HG03432 (cell line): ENCODE measurements at regions not wholly inside any gene's neighbourhood (a gene's known extent, or its start where the extent isn't known, plus 50 kb on each side); places are given as distances from the start of the nearest gene placed in this dataset.
"Not testable (repeated sequence)": the region's sequence is repeated elsewhere in the genome, so short reads cannot be mapped to it uniquely, and the experiment has no call there.

Experiments used
- ATAC-seq: cut with Tn5 transposase; IDR thresholded peaks from one replicate; pipeline ENCODE4 v1.9.1; 2021; ENCODE audit warnings: mild to moderate bottlenecking, moderate library complexity; ENCODE audit not compliant: unreplicated experiment

- no peak for ATAC-seq
These were observed 380.5 kb upstream of the HNRNPA3 start for GRCh38 chr2:176832086-176832485.

GRCh38 chr2:176833671-176834070 lies 378.9 kb upstream of the HNRNPA3 start:
- ATAC-seq = no peak

GRCh38 chr2:176834226-176834625 lies 378.4 kb upstream of the HNRNPA3 start:
- ATAC-seq = no peak

GRCh38 chr2:176843208-176843607 lies 369.4 kb upstream of the HNRNPA3 start:
- ATAC-seq = no peak

GRCh38 chr2:176844461-176844860 lies 368.1 kb upstream of the HNRNPA3 start:
- no peak for ATAC-seq

DNA sequence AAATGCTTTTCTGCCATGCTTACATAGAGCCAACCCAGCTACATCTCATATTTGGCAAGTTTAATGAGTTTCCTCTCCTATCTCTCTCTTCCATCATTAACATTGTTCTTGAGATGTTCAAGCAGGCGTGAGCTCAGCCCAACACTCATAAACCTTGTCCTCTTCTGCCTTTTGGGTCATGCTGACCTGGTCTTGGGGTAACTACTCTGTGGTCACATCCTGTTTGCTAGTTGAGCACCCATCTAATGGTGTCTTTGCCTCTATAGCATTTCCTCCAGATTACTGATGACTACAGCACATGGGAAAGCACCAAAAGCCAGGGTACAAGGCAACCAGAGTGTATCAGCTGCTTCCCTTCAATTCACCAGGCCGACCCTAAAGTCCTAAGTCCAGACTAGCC lies 366.9 kb upstream of the HNRNPA3 start:
- ATAC-seq = no peak

DNA sequence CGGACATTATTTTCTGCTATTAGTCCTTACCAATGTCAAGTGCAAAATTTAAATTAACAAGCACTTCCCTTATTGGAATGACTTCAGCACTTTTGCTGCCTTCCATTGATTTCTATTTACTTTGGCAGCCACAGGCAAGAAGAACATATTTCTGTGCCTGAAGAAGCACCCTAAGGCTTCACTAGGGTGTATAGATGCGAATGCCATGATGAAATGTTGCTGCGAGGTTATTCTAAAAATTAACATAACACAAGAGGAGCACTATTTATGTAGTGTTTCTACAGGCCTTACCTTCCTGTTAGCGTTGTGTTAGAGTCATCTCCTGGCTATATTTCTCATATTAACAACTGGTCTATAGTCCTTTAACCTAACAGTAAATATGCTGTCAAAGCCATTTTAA lies 365.0 kb upstream of the HNRNPA3 start:
- ATAC-seq = no peak

GRCh38 chr2:176848844-176849243 lies 363.8 kb upstream of the HNRNPA3 start:
- no peak for ATAC-seq

DNA sequence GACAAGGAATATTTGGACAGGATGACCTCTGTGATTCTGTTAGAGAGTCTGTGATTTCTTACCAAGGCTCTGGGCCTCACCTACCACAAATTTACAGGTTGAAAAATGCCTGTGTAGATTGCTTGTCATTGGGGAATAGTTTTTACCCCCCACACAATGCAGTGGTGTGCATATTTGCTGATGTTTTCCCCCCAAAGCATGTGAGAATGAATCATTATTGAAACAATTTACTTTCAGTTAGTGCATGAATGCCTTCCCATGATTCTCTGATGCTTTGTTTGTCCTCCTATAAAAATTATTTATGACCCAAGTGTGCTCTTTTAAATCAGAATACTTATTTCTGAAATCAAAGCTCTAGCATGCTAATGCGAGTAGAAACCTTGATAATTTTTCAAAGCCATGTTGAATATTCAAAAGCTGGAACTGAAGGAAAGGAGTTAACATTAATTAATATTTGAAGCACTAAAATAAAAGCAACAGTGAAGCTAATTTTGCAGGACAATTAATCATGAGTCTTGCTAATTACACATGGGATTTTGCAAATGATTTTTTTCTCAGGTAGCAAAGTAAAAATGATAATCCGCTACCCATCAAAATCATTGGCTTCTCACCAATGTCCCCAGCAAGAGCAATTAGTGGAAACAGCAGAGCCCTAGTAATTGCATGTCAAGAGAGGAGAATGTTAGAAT lies 361.2 kb upstream of the HNRNPA3 start:
- no peak for ATAC-seq

DNA sequence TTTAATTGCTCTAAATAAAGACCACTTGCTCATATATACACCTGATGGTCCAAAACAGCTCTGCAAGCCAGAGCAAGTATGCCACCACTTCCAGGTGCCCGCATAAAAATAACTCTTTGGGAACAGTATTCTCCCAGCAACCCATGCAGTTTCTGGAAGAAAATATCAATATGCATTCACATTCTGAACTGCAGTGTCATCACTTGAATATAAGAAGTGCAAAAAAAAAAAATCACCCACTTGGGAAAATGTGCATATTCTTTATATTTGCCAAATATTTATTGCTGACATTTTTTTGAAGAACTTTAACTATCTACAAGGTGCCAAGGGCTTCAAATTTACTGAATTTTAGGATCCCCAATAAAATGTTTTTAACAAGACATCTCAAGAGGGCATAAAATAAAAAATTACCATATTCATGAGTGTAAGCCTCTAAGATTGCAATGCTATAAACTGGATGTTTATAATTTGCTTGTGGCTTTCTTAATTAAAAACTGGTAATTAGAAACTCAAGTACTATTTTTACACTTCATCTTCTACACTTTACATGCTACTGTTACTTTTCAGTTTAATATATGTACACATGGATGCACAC lies 360.6 kb upstream of the HNRNPA3 start:
- ATAC-seq = no peak

- no peak for ATAC-seq
These were observed 359.9 kb upstream of the HNRNPA3 start for GRCh38 chr2:176852667-176853066.

GRCh38 chr2:176854062-176854461 lies 358.5 kb upstream of the HNRNPA3 start:
- no peak for ATAC-seq

DNA sequence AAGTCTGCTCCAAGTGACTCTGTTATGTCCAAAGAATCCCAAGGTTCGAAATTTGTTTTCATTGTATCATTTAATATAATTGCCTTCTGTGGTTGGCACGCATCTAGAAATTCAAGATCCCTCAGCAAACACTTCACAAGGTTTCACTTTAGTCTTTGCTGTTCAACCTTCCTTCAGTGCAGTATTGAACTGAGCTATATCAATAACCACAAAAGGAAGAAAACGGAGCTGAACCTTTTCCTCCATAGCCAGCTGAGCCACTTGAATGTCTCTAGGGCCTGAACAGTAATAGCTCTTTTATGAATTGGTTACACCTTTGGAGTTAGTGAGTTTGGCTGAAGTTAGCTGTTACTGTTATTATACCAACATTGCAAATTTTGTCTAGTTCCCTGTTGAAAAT lies 357.7 kb upstream of the HNRNPA3 start:
- no peak for ATAC-seq

DNA sequence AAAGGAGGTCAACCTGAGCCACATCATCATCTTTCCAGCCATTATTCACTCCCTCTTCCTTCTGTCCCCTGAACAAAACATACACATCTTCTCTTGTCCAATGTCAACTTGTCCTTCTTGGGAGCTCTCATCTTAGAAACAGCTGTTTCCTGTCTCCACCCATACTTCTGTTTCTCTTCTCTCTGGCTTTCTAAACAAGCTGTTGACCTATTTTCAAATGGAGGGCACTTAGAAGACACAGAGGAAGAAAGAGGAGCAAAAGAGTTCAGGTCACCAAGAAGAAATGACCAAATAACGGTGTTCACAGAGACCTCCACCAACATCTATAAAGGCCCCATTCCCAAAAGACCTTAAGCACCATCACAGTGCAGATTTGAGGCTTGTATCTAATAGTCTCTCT lies 355.9 kb upstream of the HNRNPA3 start:
- ATAC-seq = no peak

- ATAC-seq = no peak
These were observed 347.3 kb upstream of the HNRNPA3 start for GRCh38 chr2:176865336-176865735.

DNA sequence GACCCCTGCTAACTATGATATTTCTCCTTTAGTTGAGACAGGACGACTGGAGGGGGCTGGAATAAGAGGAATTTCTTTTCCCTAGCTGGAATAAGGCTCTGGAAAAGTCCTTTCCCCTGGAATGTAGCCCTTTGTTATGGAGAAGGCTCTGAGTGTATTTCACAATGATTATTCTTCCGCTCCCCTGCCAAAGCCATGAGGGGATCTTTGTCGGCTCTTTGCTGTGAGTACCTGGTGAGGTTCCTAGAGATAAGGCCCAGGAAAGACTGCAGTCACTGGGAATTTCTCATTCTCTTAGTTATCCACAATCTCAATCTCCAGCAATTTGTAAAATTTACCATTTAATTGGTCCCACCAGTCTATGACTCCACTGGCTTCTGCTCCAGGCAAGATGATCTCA lies 340.2 kb upstream of the HNRNPA3 start:
- no peak for ATAC-seq

DNA sequence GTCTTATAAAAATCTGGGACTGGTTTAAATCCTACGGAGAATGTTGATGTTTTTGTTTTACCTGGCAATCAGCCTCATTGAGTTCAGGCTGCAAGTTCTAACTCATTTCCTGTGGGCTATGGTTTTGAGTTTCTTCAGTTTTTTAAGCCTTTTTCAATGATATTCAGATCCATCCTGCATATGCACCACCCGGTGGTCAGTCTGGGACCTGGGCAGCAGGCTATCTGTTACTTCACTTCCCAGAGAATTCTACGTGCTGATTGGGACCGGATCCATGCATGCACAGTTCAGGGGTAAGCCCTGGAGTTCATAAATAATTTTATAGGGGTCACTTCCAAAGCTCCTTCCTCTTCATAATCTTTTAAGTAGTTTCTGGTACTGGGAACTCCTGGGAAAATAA lies 339.2 kb upstream of the HNRNPA3 start:
- no peak for ATAC-seq

DNA sequence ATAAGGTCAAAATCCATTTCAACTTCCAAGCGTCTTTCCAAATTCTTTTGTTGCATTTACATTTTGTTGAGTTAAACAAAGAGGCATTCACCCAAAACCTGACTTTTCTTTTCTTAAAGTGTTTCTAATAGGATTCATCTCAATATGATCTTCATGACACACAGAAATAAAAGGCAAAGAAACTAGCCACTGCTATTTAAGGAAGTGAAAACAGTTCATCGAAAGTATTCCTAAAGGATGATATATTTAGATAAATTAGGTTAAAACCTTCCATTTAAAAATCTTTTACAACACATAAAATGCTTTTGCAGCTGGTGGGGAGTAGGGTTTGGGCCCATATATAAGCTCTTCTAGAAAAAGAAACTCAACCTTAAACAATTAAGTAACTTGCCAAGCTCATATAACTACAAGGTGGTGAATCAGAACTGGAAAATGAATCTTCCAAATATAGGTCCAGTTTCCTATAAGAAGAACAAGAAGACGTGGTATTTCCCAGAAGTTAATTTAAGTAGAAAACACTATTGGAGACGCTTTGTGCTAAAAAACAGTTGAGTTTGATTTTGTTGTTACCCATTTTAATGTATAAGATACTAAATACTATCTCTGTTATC lies 336.0 kb upstream of the HNRNPA3 start:
- ATAC-seq = no peak

GRCh38 chr2:176879426-176879995 lies 333.1 kb upstream of the HNRNPA3 start:
- no peak for ATAC-seq

DNA sequence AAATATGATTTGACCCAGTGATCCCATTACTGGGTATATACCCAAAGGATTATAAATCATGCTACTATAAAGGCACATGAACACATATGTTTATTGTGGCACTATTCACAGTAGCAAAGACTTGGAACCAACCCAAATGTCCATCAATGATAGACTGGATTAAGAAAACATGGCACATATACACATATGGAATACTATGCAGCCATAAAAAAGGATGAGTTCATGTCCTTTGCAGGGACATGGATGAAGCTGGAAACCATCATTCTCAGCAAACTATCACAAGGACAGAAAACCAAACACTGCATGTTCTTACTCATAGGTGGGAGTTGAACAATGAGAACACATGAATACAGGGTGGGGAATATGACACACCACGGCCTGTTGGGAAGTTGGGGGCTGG lies 330.5 kb upstream of the HNRNPA3 start:
- not testable (repeated sequence) for ATAC-seq

- no peak for ATAC-seq
These were observed 327.5 kb upstream of the HNRNPA3 start for GRCh38 chr2:176885001-176885643.

DNA sequence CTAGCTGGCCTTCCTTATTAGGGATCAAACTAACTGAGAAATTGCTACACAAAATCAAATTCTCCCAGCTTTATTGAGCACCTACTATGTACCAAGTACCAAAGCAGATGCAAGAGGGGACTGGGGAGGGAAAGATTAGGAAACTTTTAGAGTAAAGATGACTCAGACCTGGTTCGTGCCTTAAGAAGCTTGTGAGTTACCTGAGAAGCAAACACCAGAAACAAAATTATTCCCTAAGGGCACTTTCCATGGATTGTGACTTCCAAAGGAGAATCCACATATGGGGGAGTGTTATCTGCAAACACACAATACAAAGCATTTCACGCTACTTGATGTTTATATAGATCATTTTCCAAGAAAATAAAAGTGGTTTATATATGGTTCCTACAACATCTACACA lies 326.9 kb upstream of the HNRNPA3 start:
- ATAC-seq = no peak
